Hindlimb muscle (tissue), 1 donor: ENCODE measurements at regions not wholly inside any gene's neighbourhood (a gene's known extent, or its start where the extent isn't known, plus 50 kb on each side); places are given as distances from the start of the nearest gene placed in this dataset.

Experiments
- DNase-seq: peaks from one replicate; pipeline ENCODE4 v3.0.0-alpha.2; 2013

GRCh38 chr6:104572901-104573300, 286.8 kb downstream of the HACE1 start:
- no peak for DNase-seq

- no peak for DNase-seq
These were observed 293.3 kb downstream of the HACE1 start for GRCh38 chr6:104566411-104566810.

GRCh38 chr6:104563306-104563705, 296.4 kb downstream of the HACE1 start:
- no peak for DNase-seq

GRCh38 chr6:104559435-104560202, 300.1 kb downstream of the HACE1 start:
- no peak for DNase-seq

- DNase-seq: no peak
These were observed 301.0 kb downstream of the HACE1 start for GRCh38 chr6:104558746-104559145.

- no peak for DNase-seq
These were observed 311.4 kb downstream of the HACE1 start for GRCh38 chr6:104548297-104548696.

- no peak for DNase-seq
These were observed 318.3 kb downstream of the HACE1 start for GRCh38 chr6:104541411-104541810.

GRCh38 chr6:104540743-104541142, 319.0 kb downstream of the HACE1 start:
- DNase-seq: no peak

GRCh38 chr6:104539173-104539572, 320.5 kb downstream of the HACE1 start:
- no peak for DNase-seq

- no peak for DNase-seq
These were observed 321.8 kb downstream of the HACE1 start for GRCh38 chr6:104537872-104538271.

GRCh38 chr6:104537180-104537579, 322.5 kb downstream of the HACE1 start:
- no peak for DNase-seq

- no peak for DNase-seq
These were observed 327.3 kb downstream of the HACE1 start for GRCh38 chr6:104532462-104532861.

GRCh38 chr6:104531646-104532045, 328.1 kb downstream of the HACE1 start:
- peak; percentile 22 for DNase-seq

- DNase-seq: peak; percentile 15
These were observed 331.8 kb downstream of the HACE1 start for GRCh38 chr6:104527761-104528415.

GRCh38 chr6:104527311-104527710, 332.4 kb downstream of the HACE1 start:
- DNase-seq: peak; percentile 23

GRCh38 chr6:104526376-104526775, 333.3 kb downstream of the HACE1 start:
- DNase-seq: no peak

- peak; percentile 78 for DNase-seq
These were observed 333.9 kb downstream of the HACE1 start for GRCh38 chr6:104525677-104526322.

GRCh38 chr6:104522533-104522932, 337.2 kb downstream of the HACE1 start:
- DNase-seq: no peak

- DNase-seq: no peak
These were observed 338.5 kb downstream of the HACE1 start for GRCh38 chr6:104521176-104521575.

GRCh38 chr6:104519566-104519965, 340.2 kb downstream of the HACE1 start:
- no peak for DNase-seq

GRCh38 chr6:104509355-104509754, 350.4 kb downstream of the HACE1 start:
- DNase-seq: no peak

GRCh38 chr6:104506429-104506828, 353.3 kb downstream of the HACE1 start:
- DNase-seq: no peak

- no peak for DNase-seq
These were observed 353.9 kb downstream of the HACE1 start for GRCh38 chr6:104505838-104506237.

GRCh38 chr6:104500265-104500664, 359.5 kb downstream of the HACE1 start:
- no peak for DNase-seq
